HT-29 (cell line): ENCODE measurements at regions not wholly inside any gene's neighbourhood (a gene's known extent, or its start where the extent isn't known, plus 50 kb on each side); places are given as distances from the start of the nearest gene placed in this dataset.

Experiments used
- DNase-seq: peaks from one replicate; pipeline ENCODE4 v3.0.0-alpha.2; 2015; ENCODE audit warnings: low spot score

GRCh38 chr6:113596387-113597230, 260.5 kb upstream of the MARCKS start:
- no peak for DNase-seq

GRCh38 chr6:113597231-113597583, 259.9 kb upstream of the MARCKS start:
- no peak for DNase-seq

- no peak for DNase-seq
Observed at GRCh38 chr6:113598786-113599185, 258.4 kb upstream of the MARCKS start.

- no peak for DNase-seq
Observed at GRCh38 chr6:113599444-113599843, 257.7 kb upstream of the MARCKS start.

- DNase-seq: no peak
Observed at GRCh38 chr6:113600551-113601339, 256.4 kb upstream of the MARCKS start.

- DNase-seq: peak; percentile 61
Observed at GRCh38 chr6:113607821-113608545, 249.2 kb upstream of the MARCKS start.

GRCh38 chr6:113610377-113610988, 246.7 kb upstream of the MARCKS start:
- no peak for DNase-seq

- DNase-seq: no peak
Observed at GRCh38 chr6:113616701-113617274, 240.4 kb upstream of the MARCKS start.

- no peak for DNase-seq
Observed at GRCh38 chr6:113619077-113619476, 238.1 kb upstream of the MARCKS start.

GRCh38 chr6:113620386-113620785, 236.8 kb upstream of the MARCKS start:
- DNase-seq: no peak

GRCh38 chr6:113622254-113622653, 234.9 kb upstream of the MARCKS start:
- DNase-seq: no peak

GRCh38 chr6:113623129-113623528, 234.0 kb upstream of the MARCKS start:
- no peak for DNase-seq

- no peak for DNase-seq
Observed at GRCh38 chr6:113625850-113626249, 231.3 kb upstream of the MARCKS start.

GRCh38 chr6:113626475-113626874, 230.7 kb upstream of the MARCKS start:
- no peak for DNase-seq

- DNase-seq: no peak
Observed at GRCh38 chr6:113627480-113627879, 229.7 kb upstream of the MARCKS start.

GRCh38 chr6:113629256-113629655, 227.9 kb upstream of the MARCKS start:
- DNase-seq: no peak

- DNase-seq: no peak
Observed at GRCh38 chr6:113629975-113630737, 227.0 kb upstream of the MARCKS start.

GRCh38 chr6:113630738-113631535, 226.2 kb upstream of the MARCKS start:
- DNase-seq: no peak

GRCh38 chr6:113631666-113632065, 225.5 kb upstream of the MARCKS start:
- no peak for DNase-seq
